ENCODE measurements at regions not wholly inside any gene's neighbourhood (a gene's known extent, or its start where the extent isn't known, plus 50 kb on each side); places are given as distances from the start of the nearest gene placed in this dataset.

DNA sequence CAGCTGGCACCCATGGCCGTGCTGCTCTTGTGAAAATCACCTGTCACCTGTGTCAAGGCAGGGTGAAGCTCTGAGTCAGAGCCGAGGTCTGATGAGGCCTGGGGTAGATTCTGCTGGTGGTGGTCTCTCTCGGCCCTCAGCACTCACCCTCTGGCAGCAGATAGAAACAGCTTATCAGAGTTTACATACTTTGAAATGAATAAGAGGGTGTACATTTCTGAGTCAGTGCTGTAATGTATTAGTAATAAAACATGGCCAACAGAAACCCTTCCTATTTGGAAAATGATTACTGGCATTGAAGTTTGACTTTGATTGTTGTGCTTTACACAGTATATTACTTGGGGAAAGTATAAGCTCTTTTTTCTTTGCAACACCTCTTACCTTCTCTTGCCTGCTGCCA lies 228.8 kb downstream of the SNX10 start:
- DNase-seq = no peak

GRCh38 chr7:26522633-26523032 lies 231.0 kb downstream of the SNX10 start:
- DNase-seq = no peak

- DNase-seq = no peak
Observed at GRCh38 chr7:26525398-26526264, 234.0 kb downstream of the SNX10 start.

DNA sequence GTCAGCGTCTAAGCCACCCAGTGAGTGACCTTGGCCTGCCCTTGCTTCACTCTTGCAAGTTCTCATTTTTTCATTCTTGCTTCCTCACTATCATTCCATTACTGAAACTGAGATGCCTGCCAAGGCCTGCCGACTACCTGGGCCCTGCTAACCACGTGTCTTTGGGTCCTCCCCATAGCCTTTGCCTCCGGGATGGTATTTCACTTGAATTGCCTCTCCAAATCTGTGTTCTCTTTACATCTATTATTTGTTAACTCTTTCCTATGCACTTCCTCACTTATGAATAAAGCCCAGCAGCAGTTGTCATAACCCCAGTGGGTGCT lies 234.6 kb downstream of the SNX10 start:
- DNase-seq = no peak

DNA sequence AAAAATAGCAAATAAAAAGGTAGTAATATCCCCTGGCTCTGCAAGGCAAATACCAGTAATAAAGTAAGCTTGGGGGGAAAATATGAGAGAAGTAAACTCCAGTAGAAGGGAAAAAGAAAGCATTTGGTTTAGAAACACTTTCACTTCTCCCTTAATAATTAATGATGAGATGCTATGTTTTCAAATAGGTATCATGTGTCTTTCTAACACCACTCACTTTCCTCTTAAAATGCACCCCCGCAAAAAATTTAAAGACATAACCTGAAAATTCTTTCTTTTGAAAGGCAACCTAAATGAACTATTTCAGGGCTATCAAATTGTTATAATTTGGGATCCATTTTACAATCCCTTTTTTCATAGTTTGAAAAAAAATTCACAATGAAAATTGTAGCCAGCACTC lies 240.3 kb downstream of the SNX10 start:
- DNase-seq = no peak

DNA sequence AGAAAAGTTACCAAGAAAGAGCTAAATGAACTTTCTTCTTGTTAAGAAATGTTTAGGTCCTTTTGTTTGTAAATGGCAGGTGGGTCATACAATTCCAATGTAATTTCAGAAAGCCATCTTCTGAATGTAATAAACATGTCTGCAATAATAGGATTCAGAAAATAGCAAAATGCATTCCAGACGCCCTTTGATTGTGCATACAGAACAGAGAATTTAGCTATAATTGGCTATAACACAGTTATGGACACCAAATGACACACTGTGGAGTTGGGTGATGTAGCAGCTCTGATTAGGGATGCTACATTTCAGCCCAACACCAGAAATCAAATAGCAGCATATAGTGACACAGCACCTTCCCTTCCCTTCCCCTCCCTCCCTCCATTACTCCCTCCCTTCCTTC lies 240.8 kb downstream of the SNX10 start:
- no peak for DNase-seq

GRCh38 chr7:26533217-26533616 lies 241.6 kb downstream of the SNX10 start:
- DNase-seq = no peak

DNA sequence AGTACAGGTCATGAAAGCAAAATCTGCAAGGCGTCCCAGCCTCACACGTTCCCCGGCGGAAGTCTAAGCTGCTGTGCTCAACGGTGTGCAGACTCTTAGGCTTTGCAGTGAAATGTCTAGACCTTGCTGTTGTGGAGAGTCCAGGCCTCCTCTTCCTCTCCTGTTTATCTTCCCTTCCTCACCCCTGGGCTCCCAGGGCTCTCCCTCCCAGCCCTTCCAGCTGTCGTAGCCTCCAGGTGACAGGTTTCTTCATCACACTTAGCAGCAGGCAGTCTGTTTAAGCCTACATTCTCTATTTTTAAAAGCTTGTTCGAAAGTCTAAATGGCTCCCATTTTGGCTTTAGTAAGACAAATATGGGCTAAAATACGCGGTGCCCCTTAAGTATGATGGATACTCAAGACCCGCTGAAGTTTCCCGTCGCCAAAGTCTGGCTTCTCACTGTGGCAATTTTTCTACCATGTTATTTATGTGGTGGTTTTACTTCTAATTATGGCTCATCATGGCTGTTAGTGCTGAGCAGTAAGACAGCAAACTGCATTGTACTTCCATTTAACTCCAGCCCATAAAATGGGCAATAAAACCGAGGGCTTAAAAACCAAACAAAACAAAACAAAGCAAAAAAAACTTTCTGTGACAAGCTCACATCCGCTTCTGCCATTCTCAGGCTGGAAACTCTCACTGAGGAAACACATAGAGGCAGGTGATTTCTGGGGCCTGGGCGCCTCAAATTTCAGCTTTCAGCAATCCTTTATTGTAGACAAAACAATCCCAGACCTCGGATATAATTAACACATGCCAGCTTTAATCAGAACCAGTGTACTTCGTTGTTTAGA lies 243.2 kb downstream of the SNX10 start:
- no peak for DNase-seq

DNA sequence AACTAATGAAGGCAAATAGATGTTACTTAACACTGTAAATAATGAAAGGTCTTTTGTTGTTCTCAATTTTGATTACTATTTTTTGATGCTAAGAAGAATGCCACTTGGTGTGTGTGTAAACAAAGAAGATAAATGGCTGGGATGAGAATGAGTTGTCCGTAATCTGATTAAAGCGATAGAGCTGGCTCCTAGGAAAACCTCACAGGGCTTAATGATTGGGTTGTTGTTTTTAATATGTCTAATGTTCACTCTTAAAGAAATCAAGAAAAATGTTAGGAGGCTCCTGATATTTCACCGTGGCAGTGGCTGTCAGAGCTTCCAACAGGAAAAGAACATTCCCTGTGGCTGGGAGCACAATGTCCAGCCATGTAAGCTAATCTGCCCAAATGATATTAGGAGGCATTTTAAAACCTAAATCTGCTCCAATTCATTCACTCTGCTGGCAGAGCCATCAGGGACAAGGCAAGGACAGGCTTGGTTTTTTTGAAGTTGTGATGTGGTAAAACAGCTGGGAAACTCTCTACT lies 243.9 kb downstream of the SNX10 start:
- no peak for DNase-seq

DNA sequence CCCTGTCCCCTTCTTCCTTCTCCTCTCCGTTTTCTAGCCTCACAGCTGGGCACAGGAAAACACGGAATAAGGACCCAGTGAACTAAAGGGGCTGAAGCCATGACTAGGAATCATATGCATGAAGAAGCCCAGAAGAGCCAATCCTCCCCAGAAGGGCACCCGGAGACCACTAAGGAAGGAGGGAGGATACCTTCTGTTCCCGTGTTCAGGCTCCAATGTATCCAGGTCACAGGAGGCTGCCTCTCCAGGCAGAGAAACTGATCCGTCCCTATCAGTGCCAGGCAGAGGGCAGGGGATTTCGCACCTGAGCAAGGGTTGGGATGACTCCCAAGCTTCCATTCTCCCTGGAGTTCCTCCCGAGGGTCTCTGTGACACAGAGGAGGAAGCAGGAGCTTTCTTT lies 246.6 kb downstream of the SNX10 start:
- DNase-seq = no peak

DNA sequence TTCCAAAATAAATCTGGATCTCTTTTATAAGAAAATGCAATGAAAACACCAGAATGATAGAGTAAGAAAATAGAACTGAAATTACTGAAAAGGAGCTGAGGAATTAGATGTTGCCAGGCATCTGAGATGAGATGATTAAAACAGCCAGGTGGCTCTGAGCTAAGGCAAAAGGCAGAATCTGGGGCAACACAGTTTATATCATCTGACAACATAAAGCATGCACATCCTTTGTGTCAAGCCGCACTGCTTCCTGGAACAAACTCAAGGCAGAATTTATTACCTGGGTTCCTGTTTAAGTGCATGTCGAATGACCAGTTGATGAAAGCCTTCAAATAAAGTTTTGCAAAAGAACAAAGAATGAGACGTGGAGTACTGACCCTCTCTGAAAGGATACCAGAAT lies 247.0 kb downstream of the SNX10 start:
- DNase-seq = no peak

DNA sequence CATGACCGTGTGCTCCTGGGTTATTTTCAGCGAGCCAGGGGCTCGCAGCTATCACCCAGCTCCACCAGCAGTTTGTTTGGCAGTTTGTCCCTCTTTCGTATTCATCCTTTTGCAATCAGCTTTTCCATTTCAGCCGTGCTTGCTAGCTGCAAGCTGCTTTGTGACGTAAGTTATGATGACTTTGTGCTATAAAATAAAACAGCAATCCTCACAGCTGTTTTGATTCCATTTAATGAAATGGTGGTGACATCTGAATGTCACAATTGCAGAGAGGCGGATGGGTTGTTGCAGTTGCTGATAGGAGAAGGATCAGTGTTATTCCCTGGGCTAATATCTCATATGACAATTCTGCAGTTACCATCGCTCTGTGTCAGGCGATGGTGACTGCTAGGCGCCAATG lies 251.7 kb downstream of the SNX10 start:
- DNase-seq = no peak

- DNase-seq = peak; percentile 39
Observed at GRCh38 chr7:26543951-26544350, 252.3 kb downstream of the SNX10 start.

DNA sequence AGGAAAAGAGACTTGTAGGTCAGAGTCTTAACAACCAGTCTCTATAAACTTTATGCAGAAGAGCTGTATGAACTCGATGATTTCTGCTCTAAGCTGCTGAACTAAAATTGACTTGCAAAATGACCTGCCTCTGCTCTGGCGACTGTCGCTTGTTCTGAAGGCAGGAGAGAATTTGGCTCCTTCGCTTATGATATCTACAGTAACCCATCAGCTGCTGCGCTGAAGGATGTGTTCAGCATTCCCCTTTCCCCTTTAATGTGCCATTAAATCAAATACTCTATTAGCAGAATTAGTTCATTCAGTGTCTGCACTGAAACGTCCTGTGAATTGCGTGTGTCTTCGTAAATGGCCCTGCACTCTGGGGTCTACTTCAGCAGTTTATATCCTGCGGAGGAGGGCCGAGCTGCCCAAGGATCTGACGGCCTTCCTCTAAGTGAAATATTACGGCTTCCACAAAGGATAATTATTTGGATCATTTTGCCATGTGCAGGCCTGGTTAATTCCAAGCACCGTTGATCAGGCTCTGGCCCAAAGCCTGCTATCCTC lies 254.9 kb downstream of the SNX10 start:
- no peak for DNase-seq

GRCh38 chr7:26547156-26547555 lies 255.5 kb downstream of the SNX10 start:
- no peak for DNase-seq

- DNase-seq = no peak
Observed at GRCh38 chr7:26549281-26549944, 257.8 kb downstream of the SNX10 start.

GRCh38 chr7:26550492-26550891 lies 258.8 kb downstream of the SNX10 start:
- DNase-seq = no peak

DNA sequence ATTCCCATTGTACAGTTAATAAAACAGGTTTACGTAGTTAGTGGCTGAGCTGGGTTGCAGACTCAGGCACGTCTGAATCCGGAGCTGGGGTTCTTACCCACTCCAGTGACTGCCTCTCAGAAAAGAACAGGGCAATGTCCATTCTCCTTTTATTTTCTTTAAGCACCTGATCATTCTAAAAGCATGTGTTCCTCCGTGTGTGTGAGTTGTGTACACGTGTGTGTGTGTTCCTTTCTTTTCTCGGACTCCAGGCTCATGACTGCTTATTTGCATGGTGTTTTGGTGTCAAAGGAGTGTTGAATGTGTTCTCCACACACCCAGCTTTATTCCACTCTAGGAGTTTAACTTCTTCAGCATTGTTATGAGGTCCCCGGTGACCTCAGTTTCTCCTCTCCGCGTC lies 260.1 kb downstream of the SNX10 start:
- DNase-seq = no peak

DNA sequence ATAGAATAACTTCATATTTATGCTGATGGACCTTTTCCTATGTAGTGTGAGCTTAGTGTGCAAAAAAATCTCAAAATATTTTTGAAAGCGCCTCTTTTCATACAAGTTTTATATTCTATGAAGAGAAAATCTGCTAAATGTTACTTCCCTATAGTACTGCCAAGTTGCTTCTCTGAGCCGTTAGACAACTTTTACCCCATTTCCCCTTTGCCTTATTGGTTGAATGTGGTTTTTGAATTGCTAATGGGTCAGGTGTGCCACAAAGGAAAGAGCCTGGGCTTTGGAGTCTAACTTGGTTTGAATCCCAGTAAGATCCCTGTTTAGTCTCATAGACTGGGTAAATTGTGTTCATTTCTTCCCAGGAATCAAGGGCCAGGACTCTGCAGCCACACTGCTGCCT lies 261.5 kb downstream of the SNX10 start:
- no peak for DNase-seq

DNA sequence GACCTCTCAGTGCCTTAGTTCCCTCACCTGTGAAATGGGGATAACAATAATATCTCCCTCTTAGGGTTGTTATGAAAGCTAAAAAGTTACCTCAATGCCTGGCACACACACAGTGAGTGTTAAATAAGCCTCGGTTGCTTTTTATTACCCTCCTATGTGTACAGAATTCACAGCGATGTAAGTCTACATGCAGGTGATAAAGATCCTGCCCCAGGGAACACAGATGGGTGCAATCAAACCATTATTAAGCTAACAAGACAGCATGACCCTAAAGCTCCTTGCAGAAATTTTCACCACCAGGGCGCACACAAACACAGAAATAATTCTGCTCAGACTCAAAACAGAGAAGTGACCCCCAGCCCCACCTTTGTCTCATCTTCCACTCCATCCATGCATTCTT lies 261.9 kb downstream of the SNX10 start:
- no peak for DNase-seq

DNA sequence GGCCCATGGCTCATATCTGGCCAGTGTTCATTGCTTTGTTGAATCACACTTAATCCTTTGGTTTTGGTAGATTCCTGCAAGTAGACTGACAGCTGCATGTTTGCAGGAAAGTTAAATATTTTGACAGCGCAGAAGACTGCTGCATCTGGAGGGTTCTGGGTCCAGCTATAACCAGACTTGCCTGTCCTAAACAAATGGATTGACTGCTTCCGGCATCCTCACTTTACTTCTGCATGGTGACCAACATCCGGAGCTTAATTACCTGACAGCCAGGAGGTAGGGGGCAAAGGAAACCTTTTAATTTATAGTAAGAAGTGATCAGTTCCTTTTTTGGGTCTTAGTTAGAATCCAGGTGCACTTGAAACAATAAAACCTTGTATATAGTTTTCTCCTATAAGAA lies 263.3 kb downstream of the SNX10 start:
- DNase-seq = no peak

GRCh38 chr7:26556061-26556881 lies 264.6 kb downstream of the SNX10 start:
- DNase-seq = peak; percentile 75

All from retina (tissue), 1 donor.